ENCODE measurements at regions not wholly inside any gene's neighbourhood (a gene's known extent, or its start where the extent isn't known, plus 50 kb on each side); places are given as distances from the start of the nearest gene placed in this dataset.
"Not testable (repeated sequence)": the region's sequence is repeated elsewhere in the genome, so short reads cannot be mapped to it uniquely, and the experiment has no call there.

- DNase-seq: no peak
Measured at GRCh38 chr2:179322289-179322688, 57.7 kb upstream of the SESTD1 start.

DNA sequence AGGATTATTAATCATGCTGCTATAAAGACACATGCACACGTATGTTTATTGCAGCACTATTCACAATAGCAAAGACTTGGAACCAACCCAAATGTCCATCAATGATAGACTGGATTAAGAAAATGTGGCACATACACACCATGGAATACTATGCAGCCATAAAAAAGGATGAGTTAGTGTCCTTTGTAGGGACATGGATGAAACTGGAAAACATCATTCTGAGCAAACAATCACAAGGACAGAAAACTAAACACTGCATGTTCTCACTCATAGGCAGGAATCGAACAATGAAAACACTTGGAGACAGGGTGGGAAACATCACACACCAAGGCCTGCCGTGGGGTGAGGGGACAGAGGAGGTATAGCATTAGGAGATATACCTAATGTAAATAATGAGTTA is 56.4 kb upstream of the SESTD1 start:
- DNase-seq: not testable (repeated sequence)

- DNase-seq: not testable (repeated sequence)
Measured at GRCh38 chr2:179314729-179315128, 50.1 kb upstream of the SESTD1 start.

Measured in fibroblast of skin of back (primary cell).